COR-L47 (cell line): ENCODE measurements at regions not wholly inside any gene's neighbourhood (a gene's known extent, or its start where the extent isn't known, plus 50 kb on each side); places are given as distances from the start of the nearest gene placed in this dataset.

ENCODE experiments used
- DNase-seq: peaks from one replicate; lab custom pipeline; 2025; lab: John Stamatoyannopoulos, UW

- no peak for DNase-seq
Observed at GRCh38 chr2:177119099-177119498, 93.5 kb upstream of the HNRNPA3 start.

- no peak for DNase-seq
Observed at GRCh38 chr2:177123048-177123447, 89.5 kb upstream of the HNRNPA3 start.

- DNase-seq = no peak
Observed at GRCh38 chr2:177124371-177124770, 88.2 kb upstream of the HNRNPA3 start.

- DNase-seq = no peak
Observed at GRCh38 chr2:177127821-177128220, 84.8 kb upstream of the HNRNPA3 start.

GRCh38 chr2:177129610-177130009 lies 83.0 kb upstream of the HNRNPA3 start:
- DNase-seq = no peak

GRCh38 chr2:177131858-177132257 lies 80.7 kb upstream of the HNRNPA3 start:
- no peak for DNase-seq

GRCh38 chr2:177138823-177139222 lies 73.8 kb upstream of the HNRNPA3 start:
- DNase-seq = no peak

GRCh38 chr2:177141866-177142265 lies 70.7 kb upstream of the HNRNPA3 start:
- DNase-seq = no peak

GRCh38 chr2:177143444-177143843 lies 69.2 kb upstream of the HNRNPA3 start:
- DNase-seq = no peak

GRCh38 chr2:177147093-177147694 lies 65.4 kb upstream of the HNRNPA3 start:
- peak; percentile 70 for DNase-seq

GRCh38 chr2:177147834-177148445 lies 64.7 kb upstream of the HNRNPA3 start:
- DNase-seq = no peak

- peak; percentile 75 for DNase-seq
Observed at GRCh38 chr2:177148477-177149154, 64.0 kb upstream of the HNRNPA3 start.

GRCh38 chr2:177149155-177149503 lies 63.5 kb upstream of the HNRNPA3 start:
- no peak for DNase-seq

GRCh38 chr2:177153805-177154204 lies 58.8 kb upstream of the HNRNPA3 start:
- no peak for DNase-seq

GRCh38 chr2:177154809-177155208 lies 57.8 kb upstream of the HNRNPA3 start:
- no peak for DNase-seq

GRCh38 chr2:177155631-177156030 lies 57.0 kb upstream of the HNRNPA3 start:
- no peak for DNase-seq

- peak; percentile 31 for DNase-seq
Observed at GRCh38 chr2:177161741-177162460, 50.7 kb upstream of the HNRNPA3 start.
